ENCODE measurements at regions not wholly inside any gene's neighbourhood (a gene's known extent, or its start where the extent isn't known, plus 50 kb on each side); places are given as distances from the start of the nearest gene placed in this dataset.
"Not testable (repeated sequence)": the region's sequence is repeated elsewhere in the genome, so short reads cannot be mapped to it uniquely, and the experiment has no call there.

- Histone ChIP-seq H3K9me3 (ENCODE audit: insufficient read depth, low read length) (no peaks in the 10 kb centered on the region), H3K27me3 (ENCODE audit: insufficient read depth, insufficient read length) (no peaks in the 10 kb centered on the region), H3K9ac (ENCODE audit: insufficient read length, low read depth) (no peak overlapping the region), H3K4me3 (ENCODE audit: insufficient read length, low read depth) (no peak overlapping the region), H3K4me1 (ENCODE audit: insufficient read depth, insufficient read length) (no peaks in the 10 kb centered on the region), H3K36me3 (ENCODE audit: insufficient read depth, insufficient read length, low read length) (no peaks in the 10 kb centered on the region)
- DNase-seq (ENCODE audit: low read depth, low spot score) = no peak
- TF ChIP-seq YY1 (IDR thresholded peaks at IDR 0.05; ENCODE audit: insufficient read depth, insufficient read length) (no peak), ZNF274 (IDR thresholded peaks at IDR 0.05; ENCODE audit: low read depth, low read length) (no peak), SUZ12 (IDR thresholded peaks at IDR 0.05; ENCODE audit: extremely low read depth, insufficient read depth, insufficient read length) (no peak)
These were observed 365.3 kb upstream of the PROX1 start for GRCh38 chr1:213622365-213623063.

- Histone ChIP-seq H3K27me3 (ENCODE audit: insufficient read depth, insufficient read length) (no peaks in the 10 kb centered on the region), H3K4me1 (ENCODE audit: insufficient read depth, insufficient read length) (no peaks in the 10 kb centered on the region), H3K36me3 (ENCODE audit: insufficient read depth, insufficient read length, low read length) (no peaks in the 10 kb centered on the region), H3K4me3 (ENCODE audit: insufficient read length, low read depth) (no peak overlapping the region), H3K9me3 (ENCODE audit: insufficient read depth, low read length) (no peaks in the 10 kb centered on the region), H3K9ac (ENCODE audit: insufficient read length, low read depth) (no peak overlapping the region)
- DNase-seq (ENCODE audit: low read depth, low spot score) = no peak
- TF ChIP-seq YY1 (IDR thresholded peaks at IDR 0.05; ENCODE audit: insufficient read depth, insufficient read length) (no peak), SUZ12 (IDR thresholded peaks at IDR 0.05; ENCODE audit: extremely low read depth, insufficient read depth, insufficient read length) (no peak), ZNF274 (IDR thresholded peaks at IDR 0.05; ENCODE audit: low read depth, low read length) (no peak)
These were observed 364.6 kb upstream of the PROX1 start for GRCh38 chr1:213623064-213623581.

- no peaks in the 10 kb centered on the region for H3K9me3 ChIP-seq (ENCODE audit: insufficient read depth, low read length)
- no peak for DNase-seq (ENCODE audit: low read depth, low spot score)
- TF ChIP-seq YY1 (IDR thresholded peaks at IDR 0.05; ENCODE audit: insufficient read depth, insufficient read length) (no peak), ZNF274 (IDR thresholded peaks at IDR 0.05; ENCODE audit: low read depth, low read length) (no peak), SUZ12 (IDR thresholded peaks at IDR 0.05; ENCODE audit: extremely low read depth, insufficient read depth, insufficient read length) (no peak)
- H3K4me1 ChIP-seq (ENCODE audit: insufficient read depth, insufficient read length) = no peaks in the 10 kb centered on the region
- H3K4me3 ChIP-seq (ENCODE audit: insufficient read length, low read depth) = no peak overlapping the region
- no peaks in the 10 kb centered on the region for H3K36me3 ChIP-seq (ENCODE audit: insufficient read depth, insufficient read length, low read length)
- H3K9ac ChIP-seq (ENCODE audit: insufficient read length, low read depth) = no peak overlapping the region
- no peaks in the 10 kb centered on the region for H3K27me3 ChIP-seq (ENCODE audit: insufficient read depth, insufficient read length)
These were observed 363.9 kb upstream of the PROX1 start for GRCh38 chr1:213623862-213624261.

- H3K9ac ChIP-seq (ENCODE audit: insufficient read length, low read depth); H3K27me3 ChIP-seq (ENCODE audit: insufficient read depth, insufficient read length): not testable (repeated sequence)
These were observed 351.0 kb upstream of the PROX1 start for GRCh38 chr1:213636778-213637177.

GRCh38 chr1:213641312-213641711 lies 346.5 kb upstream of the PROX1 start:
- Histone ChIP-seq H3K9me3 (ENCODE audit: insufficient read depth, low read length) (no peaks in the 10 kb centered on the region; the same call in 1 of the 2 replicates), H3K36me3 (ENCODE audit: insufficient read depth, insufficient read length, low read length) (no peaks in the 10 kb centered on the region), H3K27me3 (ENCODE audit: insufficient read depth, insufficient read length) (no peaks in the 10 kb centered on the region), H3K4me1 (ENCODE audit: insufficient read depth, insufficient read length) (no peaks in the 10 kb centered on the region), H3K4me3 (ENCODE audit: insufficient read length, low read depth) (no peak overlapping the region), H3K9ac (ENCODE audit: insufficient read length, low read depth) (no peak overlapping the region)
- no peak for DNase-seq (ENCODE audit: low read depth, low spot score)
- no peak for TF ChIP-seq SUZ12 (IDR thresholded peaks at IDR 0.05; ENCODE audit: extremely low read depth, insufficient read depth, insufficient read length)
- TF ChIP-seq ZNF274 (IDR thresholded peaks at IDR 0.05; ENCODE audit: low read depth, low read length) = no peak
- TF ChIP-seq YY1 (IDR thresholded peaks at IDR 0.05; ENCODE audit: insufficient read depth, insufficient read length) = no peak

More at GRCh38 chr1:213636778-213637177, 351.0 kb upstream of the PROX1 start:
- H3K4me1 ChIP-seq (ENCODE audit: insufficient read depth, insufficient read length); H3K9me3 ChIP-seq (ENCODE audit: insufficient read depth, low read length); DNase-seq (ENCODE audit: low read depth, low spot score); H3K36me3 ChIP-seq (ENCODE audit: insufficient read depth, insufficient read length, low read length); H3K4me3 ChIP-seq (ENCODE audit: insufficient read length, low read depth): not testable (repeated sequence)

- Histone ChIP-seq H3K4me3 (ENCODE audit: insufficient read length, low read depth) (no peak overlapping the region), H3K27me3 (ENCODE audit: insufficient read depth, insufficient read length) (no peaks in the 10 kb centered on the region), H3K9ac (ENCODE audit: insufficient read length, low read depth) (no peak overlapping the region), H3K36me3 (ENCODE audit: insufficient read depth, insufficient read length, low read length) (no peaks in the 10 kb centered on the region), H3K4me1 (ENCODE audit: insufficient read depth, insufficient read length) (no peaks in the 10 kb centered on the region), H3K9me3 (ENCODE audit: insufficient read depth, low read length) (no peaks in the 10 kb centered on the region; the same call in 1 of the 2 replicates)
- TF ChIP-seq SUZ12 (IDR thresholded peaks at IDR 0.05; ENCODE audit: extremely low read depth, insufficient read depth, insufficient read length) = no peak
- TF ChIP-seq YY1 (IDR thresholded peaks at IDR 0.05; ENCODE audit: insufficient read depth, insufficient read length) = no peak
- no peak for TF ChIP-seq ZNF274 (IDR thresholded peaks at IDR 0.05; ENCODE audit: low read depth, low read length)
- DNase-seq (ENCODE audit: low read depth, low spot score) = no peak
These were observed 344.4 kb upstream of the PROX1 start for GRCh38 chr1:213643360-213643759.

- Histone ChIP-seq H3K27me3 (ENCODE audit: insufficient read depth, insufficient read length) (no peaks in the 10 kb centered on the region), H3K9ac (ENCODE audit: insufficient read length, low read depth) (no peak overlapping the region), H3K9me3 (ENCODE audit: insufficient read depth, low read length) (no peaks in the 10 kb centered on the region), H3K4me1 (ENCODE audit: insufficient read depth, insufficient read length) (no peaks in the 10 kb centered on the region), H3K4me3 (ENCODE audit: insufficient read length, low read depth) (no peak overlapping the region), H3K36me3 (ENCODE audit: insufficient read depth, insufficient read length, low read length) (no peaks in the 10 kb centered on the region)
- no peak for DNase-seq (ENCODE audit: low read depth, low spot score)
- TF ChIP-seq SUZ12 (IDR thresholded peaks at IDR 0.05; ENCODE audit: extremely low read depth, insufficient read depth, insufficient read length) = no peak
- no peak for TF ChIP-seq YY1 (IDR thresholded peaks at IDR 0.05; ENCODE audit: insufficient read depth, insufficient read length)
- TF ChIP-seq ZNF274 (IDR thresholded peaks at IDR 0.05; ENCODE audit: low read depth, low read length) = no peak
These were observed 339.7 kb upstream of the PROX1 start for GRCh38 chr1:213647864-213648650.
